Chondrocyte (in vitro differentiated cells): ENCODE measurements at regions not wholly inside any gene's neighbourhood (a gene's known extent, or its start where the extent isn't known, plus 50 kb on each side); places are given as distances from the start of the nearest gene placed in this dataset.

Source experiments
- DNase-seq: peaks from one replicate; pipeline ENCODE4 v3.0.0; 2021; ENCODE audit warnings: mixed read lengths, low spot score
- H3K27ac Mint-ChIP-seq: one replicate; pipeline ENCODE4 v1.8.0; 2021; ENCODE audit warnings: mild to moderate bottlenecking, moderate library complexity, mixed read lengths; ENCODE audit not compliant: unreplicated experiment
- H3K27me3 Mint-ChIP-seq: 2 replicates; pipeline ENCODE4 v1.8.0; 2021; ENCODE audit warnings: low read depth, mixed read lengths
- H3K36me3 Mint-ChIP-seq: 2 replicates; pipeline ENCODE4 v1.8.0; 2021; ENCODE audit warnings: low read depth, mixed read lengths
- H3K4me1 Mint-ChIP-seq: 2 replicates; pipeline ENCODE4 v1.8.0; 2021; ENCODE audit warnings: low read depth, mild to moderate bottlenecking, mixed read lengths
- H3K4me3 Mint-ChIP-seq: one replicate; pipeline ENCODE4 v1.8.0; 2021; ENCODE audit warnings: mild to moderate bottlenecking, moderate library complexity, mixed read lengths; ENCODE audit not compliant: unreplicated experiment
- H3K9me3 Mint-ChIP-seq: 2 replicates; pipeline ENCODE4 v1.8.0; 2021; ENCODE audit warnings: low read depth, mixed read lengths
- TF ChIP-seq, protein P1 (sequence below): fragments of 200-600 bp; sonication (generic); IDR thresholded peaks from 2 replicates; pipeline ENCODE4 v1.5.0; 2021; ENCODE audit warnings: antibody characterized with exemption, mild to moderate bottlenecking, moderate library complexity

DNA sequence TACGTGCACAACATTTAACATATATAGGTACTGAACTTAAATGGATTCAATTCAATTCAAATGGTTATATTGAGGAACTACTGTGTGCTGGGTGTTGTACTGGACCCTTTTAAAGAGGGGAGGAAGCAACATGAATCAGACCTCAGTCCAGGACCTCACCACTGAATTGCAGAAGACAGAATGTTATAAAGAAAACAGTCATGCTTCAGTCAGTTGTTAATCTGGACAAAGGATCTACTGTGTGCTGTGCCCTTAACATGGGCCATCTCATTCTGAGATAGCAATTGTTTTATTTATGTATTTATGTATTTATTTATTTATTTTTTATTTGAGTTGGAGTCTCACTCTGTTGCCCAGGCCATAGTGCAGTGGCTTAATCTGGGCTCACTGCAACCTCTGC is 240.1 kb downstream of the HAPSTR1 start:
- Mint-ChIP-seq H3K27me3 (peaks cover 7% of the 10 kb centered on the region), H3K4me1 (peaks cover 7% of the 10 kb centered on the region), H3K9me3 (peaks cover 3% of the 10 kb centered on the region), H3K36me3 (no peaks in the 10 kb centered on the region), H3K4me3 (no peak overlapping the region), H3K27ac (no peak overlapping the region)
- TF ChIP-seq, protein P1, sequence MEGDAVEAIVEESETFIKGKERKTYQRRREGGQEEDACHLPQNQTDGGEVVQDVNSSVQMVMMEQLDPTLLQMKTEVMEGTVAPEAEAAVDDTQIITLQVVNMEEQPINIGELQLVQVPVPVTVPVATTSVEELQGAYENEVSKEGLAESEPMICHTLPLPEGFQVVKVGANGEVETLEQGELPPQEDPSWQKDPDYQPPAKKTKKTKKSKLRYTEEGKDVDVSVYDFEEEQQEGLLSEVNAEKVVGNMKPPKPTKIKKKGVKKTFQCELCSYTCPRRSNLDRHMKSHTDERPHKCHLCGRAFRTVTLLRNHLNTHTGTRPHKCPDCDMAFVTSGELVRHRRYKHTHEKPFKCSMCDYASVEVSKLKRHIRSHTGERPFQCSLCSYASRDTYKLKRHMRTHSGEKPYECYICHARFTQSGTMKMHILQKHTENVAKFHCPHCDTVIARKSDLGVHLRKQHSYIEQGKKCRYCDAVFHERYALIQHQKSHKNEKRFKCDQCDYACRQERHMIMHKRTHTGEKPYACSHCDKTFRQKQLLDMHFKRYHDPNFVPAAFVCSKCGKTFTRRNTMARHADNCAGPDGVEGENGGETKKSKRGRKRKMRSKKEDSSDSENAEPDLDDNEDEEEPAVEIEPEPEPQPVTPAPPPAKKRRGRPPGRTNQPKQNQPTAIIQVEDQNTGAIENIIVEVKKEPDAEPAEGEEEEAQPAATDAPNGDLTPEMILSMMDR: no peak
- no peak for DNase-seq

DNA sequence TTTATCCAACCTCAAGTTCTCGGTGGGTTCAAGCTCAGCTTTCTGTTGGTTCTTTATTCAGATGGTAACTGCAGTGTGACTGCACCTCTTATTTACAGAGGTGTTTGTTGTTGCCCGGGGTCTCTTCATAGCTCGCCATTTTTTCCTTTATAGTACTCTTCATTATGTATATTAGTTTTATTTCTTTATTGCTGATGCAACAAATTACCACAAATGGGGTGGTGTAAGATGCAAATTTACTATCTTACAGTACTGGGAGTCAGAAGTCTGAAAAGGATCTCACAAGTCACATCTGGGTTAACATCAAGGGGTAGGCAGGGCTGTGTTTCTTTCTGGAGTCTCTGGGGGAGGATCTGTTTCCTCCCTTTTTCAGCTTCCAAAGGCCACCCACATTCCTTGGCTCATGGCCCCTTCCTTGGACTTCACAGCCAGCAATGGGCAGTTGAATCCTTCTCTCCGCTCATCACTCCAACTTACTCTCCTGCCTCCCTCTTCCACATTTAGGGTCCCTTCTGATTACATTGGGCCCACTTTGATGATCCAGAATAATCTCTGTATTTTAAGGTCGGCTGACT is 241.2 kb downstream of the HAPSTR1 start:
- Mint-ChIP-seq H3K4me1 (peaks cover 7% of the 10 kb centered on the region), H3K36me3 (no peaks in the 10 kb centered on the region), H3K9me3 (peaks cover 3% of the 10 kb centered on the region), H3K4me3 (no peak overlapping the region), H3K27me3 (peaks cover 7% of the 10 kb centered on the region), H3K27ac (no peak overlapping the region)
- no peak for DNase-seq
- TF ChIP-seq, protein P1: no peak

DNA sequence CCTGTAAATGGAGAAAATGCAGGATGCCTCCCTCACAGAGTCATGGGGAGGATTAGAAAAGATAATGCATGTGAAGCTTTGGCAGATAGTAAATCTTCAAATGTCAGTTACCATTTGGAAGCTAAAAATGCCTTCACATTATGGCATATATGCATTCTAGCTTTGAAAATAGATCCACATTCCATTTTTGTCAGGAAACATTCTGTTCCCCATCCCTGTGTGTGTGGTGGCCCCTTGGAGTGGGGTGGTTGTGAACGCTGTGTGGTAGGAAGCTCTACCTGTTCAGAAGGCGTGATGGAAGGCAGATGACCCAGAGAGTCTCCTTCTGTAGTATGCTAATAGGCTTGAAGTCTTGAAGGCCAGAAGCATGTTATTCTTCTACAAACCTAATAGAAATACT is 242.0 kb downstream of the HAPSTR1 start:
- H3K27me3 Mint-ChIP-seq: peaks cover 5% of the 10 kb centered on the region
- no peak overlapping the region for H3K27ac Mint-ChIP-seq
- DNase-seq: no peak
- peaks cover 3% of the 10 kb centered on the region for H3K9me3 Mint-ChIP-seq
- H3K4me1 Mint-ChIP-seq: peaks cover 7% of the 10 kb centered on the region
- H3K4me3 Mint-ChIP-seq: no peak overlapping the region
- H3K36me3 Mint-ChIP-seq: no peaks in the 10 kb centered on the region
- TF ChIP-seq, protein P1: no peak

DNA sequence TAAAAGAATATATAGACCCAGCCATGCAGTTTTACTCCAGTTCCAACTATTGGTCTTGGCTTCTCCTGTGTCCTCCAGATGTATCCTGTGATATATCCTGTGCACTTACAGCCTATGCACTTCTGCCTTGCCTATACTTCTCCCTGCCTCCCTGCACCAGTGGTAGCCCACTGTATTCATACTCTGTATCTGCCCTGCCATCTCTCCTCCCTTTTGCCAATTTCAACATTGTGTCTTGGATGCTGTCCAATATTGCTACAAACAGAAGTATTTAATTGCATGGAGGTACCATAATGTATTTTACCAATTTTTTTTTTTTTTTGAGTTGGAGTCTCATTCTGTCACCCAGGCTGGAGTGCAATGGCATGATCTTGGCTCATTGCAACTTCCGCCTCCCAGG is 242.7 kb downstream of the HAPSTR1 start:
- Mint-ChIP-seq H3K9me3 (peaks cover 3% of the 10 kb centered on the region), H3K27me3 (peaks cover 5% of the 10 kb centered on the region), H3K4me1 (peaks cover 7% of the 10 kb centered on the region), H3K27ac (no peak overlapping the region), H3K4me3 (no peak overlapping the region), H3K36me3 (no peaks in the 10 kb centered on the region)
- TF ChIP-seq, protein P1: no peak
- DNase-seq: no peak

DNA sequence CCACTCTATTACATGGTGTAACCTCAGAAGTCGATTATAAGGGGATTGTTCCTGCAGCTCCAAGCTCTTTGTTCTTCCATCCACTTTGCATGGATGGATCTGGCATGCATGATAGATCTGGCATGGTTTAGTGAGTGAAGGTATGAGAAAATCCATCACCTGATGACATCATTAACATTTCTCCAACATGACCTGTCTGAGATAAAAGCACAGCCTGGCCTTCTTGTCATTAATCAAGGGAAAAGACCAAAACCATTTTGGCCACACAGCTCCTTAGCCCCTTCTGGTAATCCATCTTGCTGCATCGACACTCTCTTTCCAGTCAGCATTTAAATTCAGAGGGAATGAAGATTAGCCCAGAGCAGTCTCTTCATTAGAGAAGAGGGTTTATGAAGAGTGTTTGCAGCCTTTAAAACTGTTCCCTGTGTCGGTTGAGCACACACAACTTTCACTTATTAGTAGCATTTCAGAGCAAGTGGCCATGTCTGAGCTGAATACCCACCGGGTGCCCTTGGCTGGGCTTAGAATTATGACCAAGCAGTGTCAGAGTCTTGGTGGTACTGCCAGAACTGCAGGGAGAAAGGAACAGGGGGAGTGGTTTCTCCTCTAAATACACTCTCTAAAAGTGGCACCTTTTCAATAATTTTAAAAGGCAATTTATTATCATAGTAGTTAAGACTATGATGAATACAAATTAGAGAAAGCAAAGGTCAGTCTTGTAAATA is 246.0 kb downstream of the HAPSTR1 start:
- no peaks in the 10 kb centered on the region for H3K4me1 Mint-ChIP-seq
- H3K27ac Mint-ChIP-seq: no peak overlapping the region
- TF ChIP-seq, protein P1: no peak
- no peak overlapping the region for H3K4me3 Mint-ChIP-seq
- H3K36me3 Mint-ChIP-seq: no peaks in the 10 kb centered on the region
- H3K9me3 Mint-ChIP-seq: peaks cover 3% of the 10 kb centered on the region
- H3K27me3 Mint-ChIP-seq: no peaks in the 10 kb centered on the region
- DNase-seq: no peak
